ENCODE measurements at regions not wholly inside any gene's neighbourhood (a gene's known extent, or its start where the extent isn't known, plus 50 kb on each side); places are given as distances from the start of the nearest gene placed in this dataset.

- H3K4me1 ChIP-seq (ENCODE audit: control insufficient read depth, insufficient read depth, low read length): peaks cover 12% of the 10 kb centered on the region; the same call in 1 of the 2 replicates
- no peak overlapping the region for H3K4me3 ChIP-seq (ENCODE audit: low read depth, low read length)
- H3K27me3 ChIP-seq (ENCODE audit: control insufficient read depth, insufficient read depth, low read length): no peaks in the 10 kb centered on the region
- no peak overlapping the region for H3K9ac ChIP-seq (ENCODE audit: low read length)
- H3K9me3 ChIP-seq (ENCODE audit: control insufficient read depth, insufficient read depth, low read depth, low read length): no peaks in the 10 kb centered on the region
- no peak overlapping the region for H3K27ac ChIP-seq (ENCODE audit: low read depth, low read length)
- H3K36me3 ChIP-seq (ENCODE audit: control insufficient read depth, insufficient read depth, low read length): 0 out of 2 replicates have a peak, but pooled peaks cover 3% of the 10 kb centered on the region
Observed at GRCh38 chr4:112905728-112906127, 143.7 kb upstream of the ANK2 start.

- Histone ChIP-seq H3K36me3 (ENCODE audit: control insufficient read depth, insufficient read depth, low read length) (0 out of 2 replicates have a peak, but pooled peaks cover 3% of the 10 kb centered on the region), H3K27me3 (ENCODE audit: control insufficient read depth, insufficient read depth, low read length) (no peaks in the 10 kb centered on the region), H3K27ac (ENCODE audit: low read depth, low read length) (no peak overlapping the region), H3K4me3 (ENCODE audit: low read depth, low read length) (no peak overlapping the region), H3K4me1 (ENCODE audit: control insufficient read depth, insufficient read depth, low read length) (peaks cover 8% of the 10 kb centered on the region; the same call in 1 of the 2 replicates), H3K9me3 (ENCODE audit: control insufficient read depth, insufficient read depth, low read depth, low read length) (no peaks in the 10 kb centered on the region), H3K9ac (ENCODE audit: low read length) (no peak overlapping the region)
Observed at GRCh38 chr4:112908511-112908910, 140.9 kb upstream of the ANK2 start.

GRCh38 chr4:112910109-112910736 lies 139.2 kb upstream of the ANK2 start:
- no peak overlapping the region for H3K9ac ChIP-seq (ENCODE audit: low read length)
- no peaks in the 10 kb centered on the region for H3K27me3 ChIP-seq (ENCODE audit: control insufficient read depth, insufficient read depth, low read length)
- no peaks in the 10 kb centered on the region for H3K36me3 ChIP-seq (ENCODE audit: control insufficient read depth, insufficient read depth, low read length)
- no peak overlapping the region for H3K27ac ChIP-seq (ENCODE audit: low read depth, low read length)
- no peak overlapping the region for H3K4me3 ChIP-seq (ENCODE audit: low read depth, low read length)
- peaks cover 8% of the 10 kb centered on the region; the same call in 1 of the 2 replicates for H3K4me1 ChIP-seq (ENCODE audit: control insufficient read depth, insufficient read depth, low read length)
- no peaks in the 10 kb centered on the region for H3K9me3 ChIP-seq (ENCODE audit: control insufficient read depth, insufficient read depth, low read depth, low read length)

DNA sequence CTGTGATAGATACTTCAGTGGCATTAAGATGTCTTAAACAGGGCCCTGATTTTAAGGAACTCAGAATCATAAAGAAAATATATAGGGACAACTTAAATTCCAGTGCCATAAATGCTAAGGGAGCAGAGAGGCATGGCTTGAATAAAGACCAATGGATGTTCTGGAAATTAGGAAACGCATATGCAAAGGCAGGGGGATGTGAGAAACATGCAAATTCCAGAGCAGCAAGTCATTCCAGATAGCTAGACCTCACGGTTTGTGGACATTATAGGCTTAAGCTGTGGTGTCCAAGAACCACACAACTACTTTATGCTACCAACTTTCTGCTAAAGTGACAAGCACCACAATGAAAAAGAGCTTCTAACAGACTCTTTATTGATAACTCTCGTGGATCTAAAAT lies 132.6 kb upstream of the ANK2 start:
- Histone ChIP-seq H3K27ac (ENCODE audit: low read depth, low read length) (peak overlapping the region; percentile 43; the same call in 1 of the 2 replicates), H3K27me3 (ENCODE audit: control insufficient read depth, insufficient read depth, low read length) (no peaks in the 10 kb centered on the region), H3K36me3 (ENCODE audit: control insufficient read depth, insufficient read depth, low read length) (no peaks in the 10 kb centered on the region), H3K9ac (ENCODE audit: low read length) (no peak overlapping the region), H3K4me3 (ENCODE audit: low read depth, low read length) (no peak overlapping the region), H3K9me3 (ENCODE audit: control insufficient read depth, insufficient read depth, low read depth, low read length) (no peaks in the 10 kb centered on the region), H3K4me1 (ENCODE audit: control insufficient read depth, insufficient read depth, low read length) (peaks cover 11% of the 10 kb centered on the region)

DNA sequence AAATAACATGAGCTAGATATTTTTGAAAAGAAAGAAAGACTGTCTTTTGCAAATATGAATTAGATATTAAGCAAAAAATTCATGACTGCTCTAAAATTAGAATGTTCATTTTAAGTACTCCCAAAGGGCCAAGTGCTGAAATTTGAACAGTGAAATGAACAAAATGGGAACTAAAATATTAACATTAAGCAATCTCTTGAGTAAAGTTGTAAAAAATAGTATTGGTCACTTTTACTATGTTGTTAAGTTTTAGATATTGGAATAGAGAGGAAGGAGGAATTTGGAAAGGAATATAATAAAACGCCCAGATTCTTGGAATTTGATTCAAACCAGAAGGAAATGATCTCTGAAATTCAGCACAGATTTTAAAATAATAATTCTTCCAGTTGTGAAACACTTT lies 125.9 kb upstream of the ANK2 start:
- Histone ChIP-seq H3K9me3 (ENCODE audit: control insufficient read depth, insufficient read depth, low read depth, low read length) (no peaks in the 10 kb centered on the region), H3K27ac (ENCODE audit: low read depth, low read length) (no peak overlapping the region), H3K36me3 (ENCODE audit: control insufficient read depth, insufficient read depth, low read length) (no peaks in the 10 kb centered on the region), H3K27me3 (ENCODE audit: control insufficient read depth, insufficient read depth, low read length) (no peaks in the 10 kb centered on the region), H3K9ac (ENCODE audit: low read length) (no peak overlapping the region), H3K4me1 (ENCODE audit: control insufficient read depth, insufficient read depth, low read length) (no peaks in the 10 kb centered on the region), H3K4me3 (ENCODE audit: low read depth, low read length) (no peak overlapping the region)

DNA sequence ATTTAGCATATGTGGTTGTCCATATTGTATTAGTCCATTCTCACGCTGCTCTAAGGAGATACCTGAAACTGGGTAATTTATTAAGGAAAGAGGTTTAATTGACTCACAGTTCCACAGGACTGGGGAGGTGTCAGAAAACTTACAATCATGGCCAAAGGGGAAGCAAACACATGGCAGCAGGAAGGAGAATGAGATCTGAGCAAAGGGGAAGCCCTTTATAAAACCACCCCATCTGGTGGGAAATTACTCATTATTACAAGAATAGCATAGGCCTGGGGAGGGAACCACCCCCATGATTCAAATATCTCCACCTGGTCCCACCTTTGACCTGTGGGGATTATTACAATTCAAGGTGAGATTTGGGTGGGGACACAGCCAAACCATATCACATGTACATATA lies 122.6 kb upstream of the ANK2 start:
- Histone ChIP-seq H3K36me3 (ENCODE audit: control insufficient read depth, insufficient read depth, low read length) (no peaks in the 10 kb centered on the region), H3K4me3 (ENCODE audit: low read depth, low read length) (no peak overlapping the region), H3K27me3 (ENCODE audit: control insufficient read depth, insufficient read depth, low read length) (no peaks in the 10 kb centered on the region), H3K27ac (ENCODE audit: low read depth, low read length) (no peak overlapping the region), H3K9ac (ENCODE audit: low read length) (no peak overlapping the region), H3K4me1 (ENCODE audit: control insufficient read depth, insufficient read depth, low read length) (no peaks in the 10 kb centered on the region), H3K9me3 (ENCODE audit: control insufficient read depth, insufficient read depth, low read depth, low read length) (no peaks in the 10 kb centered on the region)

DNA sequence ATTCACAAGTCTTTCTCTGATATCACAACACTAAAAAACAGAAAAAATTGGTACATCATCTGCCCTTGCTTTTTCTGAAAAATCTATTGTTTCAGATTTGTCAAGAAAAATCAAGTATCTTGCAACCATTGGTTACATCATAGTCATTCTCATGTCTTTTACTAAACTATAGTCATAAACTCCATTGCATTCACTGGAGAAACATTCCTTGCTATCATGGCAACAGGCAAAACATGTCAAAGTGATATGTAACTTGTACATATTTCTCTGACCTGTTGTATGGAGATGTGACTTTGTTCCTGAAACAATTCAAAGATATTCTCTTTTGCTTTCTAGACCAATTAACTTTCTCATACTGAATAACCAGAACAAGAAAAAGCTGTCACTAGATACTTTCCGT lies 121.9 kb upstream of the ANK2 start:
- Histone ChIP-seq H3K36me3 (ENCODE audit: control insufficient read depth, insufficient read depth, low read length) (no peaks in the 10 kb centered on the region), H3K27ac (ENCODE audit: low read depth, low read length) (no peak overlapping the region), H3K9me3 (ENCODE audit: control insufficient read depth, insufficient read depth, low read depth, low read length) (no peaks in the 10 kb centered on the region), H3K27me3 (ENCODE audit: control insufficient read depth, insufficient read depth, low read length) (no peaks in the 10 kb centered on the region), H3K4me3 (ENCODE audit: low read depth, low read length) (no peak overlapping the region), H3K4me1 (ENCODE audit: control insufficient read depth, insufficient read depth, low read length) (no peaks in the 10 kb centered on the region), H3K9ac (ENCODE audit: low read length) (no peak overlapping the region)

DNA sequence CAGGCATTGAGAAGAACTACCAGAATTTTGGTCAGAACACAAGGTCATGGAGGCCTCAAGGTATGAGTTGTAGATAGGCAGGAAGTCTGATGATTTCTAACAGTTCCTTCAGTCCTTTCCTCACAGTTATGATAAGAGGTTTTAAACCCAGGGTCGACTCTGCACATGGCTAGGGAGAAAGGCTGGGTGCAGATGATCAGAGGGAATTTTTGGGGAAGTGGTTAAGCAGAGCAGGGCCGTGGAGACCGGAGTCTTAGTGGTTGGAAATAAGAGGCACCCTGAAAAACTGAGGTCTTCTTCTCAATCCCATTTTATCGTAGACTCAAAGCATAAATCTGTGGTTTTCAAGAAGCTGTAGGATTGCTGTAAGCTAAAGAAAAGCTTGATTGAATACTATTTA lies 118.5 kb upstream of the ANK2 start:
- Histone ChIP-seq H3K4me3 (ENCODE audit: low read depth, low read length) (no peak overlapping the region), H3K36me3 (ENCODE audit: control insufficient read depth, insufficient read depth, low read length) (peaks cover 3% of the 10 kb centered on the region; the same call in 1 of the 2 replicates), H3K9me3 (ENCODE audit: control insufficient read depth, insufficient read depth, low read depth, low read length) (no peaks in the 10 kb centered on the region), H3K9ac (ENCODE audit: low read length) (no peak overlapping the region), H3K4me1 (ENCODE audit: control insufficient read depth, insufficient read depth, low read length) (no peaks in the 10 kb centered on the region), H3K27me3 (ENCODE audit: control insufficient read depth, insufficient read depth, low read length) (no peaks in the 10 kb centered on the region), H3K27ac (ENCODE audit: low read depth, low read length) (no peak overlapping the region)

- Histone ChIP-seq H3K9ac (ENCODE audit: low read length) (no peak overlapping the region), H3K4me1 (ENCODE audit: control insufficient read depth, insufficient read depth, low read length) (no peaks in the 10 kb centered on the region), H3K27me3 (ENCODE audit: control insufficient read depth, insufficient read depth, low read length) (no peaks in the 10 kb centered on the region), H3K36me3 (ENCODE audit: control insufficient read depth, insufficient read depth, low read length) (peaks cover 3% of the 10 kb centered on the region; the same call in 1 of the 2 replicates), H3K4me3 (ENCODE audit: low read depth, low read length) (no peak overlapping the region), H3K27ac (ENCODE audit: low read depth, low read length) (no peak overlapping the region), H3K9me3 (ENCODE audit: control insufficient read depth, insufficient read depth, low read depth, low read length) (no peaks in the 10 kb centered on the region)
Observed at GRCh38 chr4:112933790-112934189, 115.7 kb upstream of the ANK2 start.

DNA sequence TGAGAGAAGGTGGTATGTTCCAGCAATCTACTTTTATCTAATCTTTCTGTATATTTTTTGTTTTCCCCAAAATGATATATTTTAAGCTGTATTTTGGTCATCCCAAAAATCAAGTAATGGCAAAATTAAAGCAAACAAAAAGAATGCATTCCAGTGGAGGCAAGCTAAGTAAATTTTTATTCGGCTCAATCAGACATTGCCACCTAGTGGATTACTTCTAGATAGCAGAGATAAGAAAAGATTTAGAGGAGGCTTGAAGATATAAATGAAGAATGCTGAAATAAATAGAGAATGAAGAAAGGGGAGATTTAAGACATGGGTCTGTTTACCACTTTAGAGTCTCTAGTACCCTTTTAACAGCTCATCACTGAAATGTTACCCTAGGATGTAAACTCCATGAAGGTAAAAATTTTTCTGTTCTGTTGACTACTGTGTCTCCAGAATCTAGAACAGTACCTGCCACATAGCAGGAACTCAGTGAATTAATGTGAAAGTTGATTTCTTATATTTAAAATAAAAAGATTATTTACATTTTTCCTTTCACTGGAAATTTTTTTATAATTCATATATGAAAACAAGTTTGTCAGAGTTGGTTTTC lies 110.9 kb upstream of the ANK2 start:
- Histone ChIP-seq H3K9me3 (ENCODE audit: control insufficient read depth, insufficient read depth, low read depth, low read length) (no peaks in the 10 kb centered on the region), H3K4me1 (ENCODE audit: control insufficient read depth, insufficient read depth, low read length) (no peaks in the 10 kb centered on the region), H3K27me3 (ENCODE audit: control insufficient read depth, insufficient read depth, low read length) (no peaks in the 10 kb centered on the region), H3K9ac (ENCODE audit: low read length) (no peak overlapping the region), H3K36me3 (ENCODE audit: control insufficient read depth, insufficient read depth, low read length) (peaks cover 3% of the 10 kb centered on the region; the same call in 1 of the 2 replicates), H3K4me3 (ENCODE audit: low read depth, low read length) (no peak overlapping the region), H3K27ac (ENCODE audit: low read depth, low read length) (no peak overlapping the region)

DNA sequence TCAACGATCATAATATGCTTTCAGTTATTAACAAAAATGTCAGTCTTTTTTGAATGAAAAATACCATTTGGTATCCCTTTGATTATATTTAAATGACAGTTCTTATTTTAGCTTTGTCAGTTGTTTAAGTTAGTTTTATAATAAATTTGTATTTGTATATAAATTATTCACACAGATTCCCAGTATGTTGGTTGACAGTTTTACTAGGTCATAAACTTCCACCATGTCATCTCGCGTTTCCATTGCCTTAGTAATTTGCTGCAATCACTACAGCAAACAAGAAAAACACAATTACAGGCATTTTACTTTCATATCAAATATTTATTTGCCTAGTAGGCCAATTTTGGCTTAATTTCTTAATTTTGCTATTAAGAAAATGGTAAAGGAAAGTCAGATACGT lies 109.6 kb upstream of the ANK2 start:
- H3K27ac ChIP-seq (ENCODE audit: low read depth, low read length): no peak overlapping the region
- no peak overlapping the region for H3K9ac ChIP-seq (ENCODE audit: low read length)
- no peaks in the 10 kb centered on the region for H3K4me1 ChIP-seq (ENCODE audit: control insufficient read depth, insufficient read depth, low read length)
- H3K27me3 ChIP-seq (ENCODE audit: control insufficient read depth, insufficient read depth, low read length): no peaks in the 10 kb centered on the region
- peaks cover 3% of the 10 kb centered on the region; the same call in 1 of the 2 replicates for H3K36me3 ChIP-seq (ENCODE audit: control insufficient read depth, insufficient read depth, low read length)
- 0 out of 2 replicates have a peak, but pooled peaks cover 4% of the 10 kb centered on the region for H3K9me3 ChIP-seq (ENCODE audit: control insufficient read depth, insufficient read depth, low read depth, low read length)
- H3K4me3 ChIP-seq (ENCODE audit: low read depth, low read length): no peak overlapping the region
